ENCODE measurements at regions not wholly inside any gene's neighbourhood (a gene's known extent, or its start where the extent isn't known, plus 50 kb on each side); places are given as distances from the start of the nearest gene placed in this dataset.

DNA sequence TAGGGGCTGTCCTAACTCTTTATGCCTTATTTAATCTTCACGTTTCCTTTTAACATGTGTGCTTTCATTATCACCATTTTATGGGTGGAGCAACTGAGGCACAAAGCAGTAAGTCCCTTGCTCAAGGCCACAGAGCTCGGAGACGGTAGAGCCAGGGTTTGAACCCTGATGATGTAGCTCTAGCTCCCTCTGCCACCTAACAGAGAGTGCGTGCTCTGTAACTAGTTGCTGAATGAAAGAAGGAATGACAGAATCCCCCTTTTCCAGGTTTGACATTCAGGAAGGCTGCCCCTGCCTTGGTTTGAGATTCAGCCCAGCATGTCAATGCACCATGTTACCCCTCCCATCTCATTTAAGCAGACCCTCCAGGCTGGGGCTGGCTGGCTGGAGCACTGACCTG lies 193.3 kb upstream of the NAV2 start:
- ATAC-seq (ENCODE audit: low read depth), result no peak
- no peak overlapping the region for H3K27ac ChIP-seq (ENCODE audit: low read length in 2 of 2)
- Mint-ChIP-seq H3K27me3 (peaks cover 5% of the 10 kb centered on the region), H3K4me3 (no peak overlapping the region), H3K27ac (no peak overlapping the region), H3K4me1 (no peaks in the 10 kb centered on the region), H3K9me3 (ENCODE audit: insufficient read depth) (no peaks in the 10 kb centered on the region)
- H3K4me3 ChIP-seq (ENCODE audit: control extremely low read depth in 1 of 5, extremely low read depth in 1 of 5, insufficient read depth in 1 of 5, low read depth in 2 of 5, low read length in 4 of 5), result no peak overlapping the region
- CTCF ChIA-PET, result no interaction called here
- H3K4me2 ChIP-seq (replicated peaks; ENCODE audit: low read depth, low read length, poor library complexity, severe bottlenecking), result no peak overlapping the region
- no peaks in the 10 kb centered on the region for H3K9me3 ChIP-seq (ENCODE audit: control extremely low read depth in 1 of 3, control insufficient read depth in 2 of 3, insufficient read depth in 1 of 3, low read length in 2 of 3)
- no peaks in the 10 kb centered on the region for H4K20me1 ChIP-seq (ENCODE audit: control insufficient read depth, insufficient read depth, low read length, poor library complexity, severe bottlenecking)
- H3K36me3 ChIP-seq (replicated peaks in 1 of 2; ENCODE audit: control extremely low read depth in 1 of 2, control insufficient read depth in 1 of 2, extremely low read depth in 1 of 2, insufficient read depth in 2 of 2, low read length in 1 of 2), result no peaks in the 10 kb centered on the region
- H3K79me2 ChIP-seq (ENCODE audit: control insufficient read depth, insufficient read depth, low read length), result no peaks in the 10 kb centered on the region
- DNase-seq, result no peak
- H2AFZ ChIP-seq (ENCODE audit: insufficient read depth, low read depth, low read length, poor library complexity, severe bottlenecking), result no peak overlapping the region
- TF ChIP-seq, protein P1, sequence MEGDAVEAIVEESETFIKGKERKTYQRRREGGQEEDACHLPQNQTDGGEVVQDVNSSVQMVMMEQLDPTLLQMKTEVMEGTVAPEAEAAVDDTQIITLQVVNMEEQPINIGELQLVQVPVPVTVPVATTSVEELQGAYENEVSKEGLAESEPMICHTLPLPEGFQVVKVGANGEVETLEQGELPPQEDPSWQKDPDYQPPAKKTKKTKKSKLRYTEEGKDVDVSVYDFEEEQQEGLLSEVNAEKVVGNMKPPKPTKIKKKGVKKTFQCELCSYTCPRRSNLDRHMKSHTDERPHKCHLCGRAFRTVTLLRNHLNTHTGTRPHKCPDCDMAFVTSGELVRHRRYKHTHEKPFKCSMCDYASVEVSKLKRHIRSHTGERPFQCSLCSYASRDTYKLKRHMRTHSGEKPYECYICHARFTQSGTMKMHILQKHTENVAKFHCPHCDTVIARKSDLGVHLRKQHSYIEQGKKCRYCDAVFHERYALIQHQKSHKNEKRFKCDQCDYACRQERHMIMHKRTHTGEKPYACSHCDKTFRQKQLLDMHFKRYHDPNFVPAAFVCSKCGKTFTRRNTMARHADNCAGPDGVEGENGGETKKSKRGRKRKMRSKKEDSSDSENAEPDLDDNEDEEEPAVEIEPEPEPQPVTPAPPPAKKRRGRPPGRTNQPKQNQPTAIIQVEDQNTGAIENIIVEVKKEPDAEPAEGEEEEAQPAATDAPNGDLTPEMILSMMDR (IDR thresholded peaks at IDR 0.05), result no peak
- no peak for TF ChIP-seq EZH2 (IDR thresholded peaks at IDR 0.05; ENCODE audit: borderline replicate concordance, insufficient read depth, low read depth, low read length, poor library complexity, severe bottlenecking)
- no CpG with 5 or more reads among the region's 4 CpGs for WGBS (ENCODE audit: insufficient coverage)
- no peak overlapping the region for H3K9ac ChIP-seq (ENCODE audit: low read length)
- peaks cover 0 to 5% (median under 1%) of the 10 kb centered on the region in 4 experiments for H3K27me3 ChIP-seq (replicated peaks in 1 of 4; ENCODE audit: control extremely low read depth in 1 of 4, control insufficient read depth in 3 of 4, insufficient read depth in 4 of 4, low read length in 3 of 4)
- H3K4me1 ChIP-seq (ENCODE audit: control insufficient read depth in 2 of 2, insufficient read depth in 2 of 2, low read length in 2 of 2), result no peaks in the 10 kb centered on the region
- intact Hi-C loops (cut with micrococcal nuclease), result no loop called here
- POLR2A ChIA-PET, result no interaction called here

DNA sequence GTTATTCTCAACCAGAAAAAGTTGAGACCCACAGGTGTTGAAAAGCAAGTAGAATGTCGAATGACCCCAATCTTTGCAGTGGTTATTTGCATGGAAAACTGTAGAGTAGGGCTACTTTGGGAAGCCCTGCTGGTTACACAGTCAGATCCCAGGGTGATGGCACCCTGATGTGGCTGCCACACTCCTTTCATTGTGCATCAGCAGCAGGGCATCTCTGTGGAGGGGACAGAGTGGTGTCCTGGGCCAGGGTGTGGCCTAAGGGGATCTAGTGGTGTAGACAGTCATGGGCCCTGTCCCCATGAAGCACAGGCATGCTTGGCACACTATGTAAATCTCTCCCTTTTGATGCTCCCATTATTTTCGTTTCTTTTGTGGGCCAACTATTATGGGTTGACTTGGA lies 199.4 kb upstream of the NAV2 start:
- TF ChIP-seq EZH2 (IDR thresholded peaks at IDR 0.05; ENCODE audit: borderline replicate concordance, insufficient read depth, low read depth, low read length, poor library complexity, severe bottlenecking), result no peak
- TF ChIP-seq, protein P1 (IDR thresholded peaks at IDR 0.05), result no peak
- Histone ChIP-seq H3K27me3 (replicated peaks in 1 of 4; ENCODE audit: control extremely low read depth in 1 of 4, control insufficient read depth in 3 of 4, insufficient read depth in 4 of 4, low read length in 3 of 4) (peaks cover 0 to 20% (median under 1%) of the 10 kb centered on the region in 4 experiments), H2AFZ (ENCODE audit: insufficient read depth, low read depth, low read length, poor library complexity, severe bottlenecking) (no peak overlapping the region), H3K9ac (ENCODE audit: low read length) (no peak overlapping the region), H3K4me1 (ENCODE audit: control insufficient read depth in 2 of 2, insufficient read depth in 2 of 2, low read length in 2 of 2) (no peaks in the 10 kb centered on the region), H3K79me2 (ENCODE audit: control insufficient read depth, insufficient read depth, low read length) (no peaks in the 10 kb centered on the region), H3K4me2 (replicated peaks; ENCODE audit: low read depth, low read length, poor library complexity, severe bottlenecking) (no peak overlapping the region), H3K27ac (ENCODE audit: low read length in 2 of 2) (no peak overlapping the region), H3K4me3 (ENCODE audit: control extremely low read depth in 1 of 5, extremely low read depth in 1 of 5, insufficient read depth in 1 of 5, low read depth in 2 of 5, low read length in 4 of 5) (no peak overlapping the region), H3K9me3 (ENCODE audit: control extremely low read depth in 1 of 3, control insufficient read depth in 2 of 3, insufficient read depth in 1 of 3, low read length in 2 of 3) (no peaks in the 10 kb centered on the region), H3K36me3 (replicated peaks in 1 of 2; ENCODE audit: control extremely low read depth in 1 of 2, control insufficient read depth in 1 of 2, extremely low read depth in 1 of 2, insufficient read depth in 2 of 2, low read length in 1 of 2) (no peaks in the 10 kb centered on the region), H4K20me1 (ENCODE audit: control insufficient read depth, insufficient read depth, low read length, poor library complexity, severe bottlenecking) (no peaks in the 10 kb centered on the region)
- DNase-seq, result no peak
- H3K4me1 Mint-ChIP-seq, result no peaks in the 10 kb centered on the region
- no peaks in the 10 kb centered on the region for H3K9me3 Mint-ChIP-seq (ENCODE audit: insufficient read depth)
- no peak for ATAC-seq (ENCODE audit: low read depth)
- intact Hi-C loops (cut with micrococcal nuclease), result no loop called here
- CTCF ChIA-PET, result no interaction called here
- no peak overlapping the region for H3K27ac Mint-ChIP-seq
- POLR2A ChIA-PET, result no interaction called here
- peaks cover 44% of the 10 kb centered on the region for H3K27me3 Mint-ChIP-seq
- WGBS (ENCODE audit: insufficient coverage), result 92% methylated on average over 1 of the region's 2 CpGs
- H3K4me3 Mint-ChIP-seq, result no peak overlapping the region

All from B cell (primary cell).